ENCODE measurements at regions not wholly inside any gene's neighbourhood (a gene's known extent, or its start where the extent isn't known, plus 50 kb on each side); places are given as distances from the start of the nearest gene placed in this dataset.

DNA sequence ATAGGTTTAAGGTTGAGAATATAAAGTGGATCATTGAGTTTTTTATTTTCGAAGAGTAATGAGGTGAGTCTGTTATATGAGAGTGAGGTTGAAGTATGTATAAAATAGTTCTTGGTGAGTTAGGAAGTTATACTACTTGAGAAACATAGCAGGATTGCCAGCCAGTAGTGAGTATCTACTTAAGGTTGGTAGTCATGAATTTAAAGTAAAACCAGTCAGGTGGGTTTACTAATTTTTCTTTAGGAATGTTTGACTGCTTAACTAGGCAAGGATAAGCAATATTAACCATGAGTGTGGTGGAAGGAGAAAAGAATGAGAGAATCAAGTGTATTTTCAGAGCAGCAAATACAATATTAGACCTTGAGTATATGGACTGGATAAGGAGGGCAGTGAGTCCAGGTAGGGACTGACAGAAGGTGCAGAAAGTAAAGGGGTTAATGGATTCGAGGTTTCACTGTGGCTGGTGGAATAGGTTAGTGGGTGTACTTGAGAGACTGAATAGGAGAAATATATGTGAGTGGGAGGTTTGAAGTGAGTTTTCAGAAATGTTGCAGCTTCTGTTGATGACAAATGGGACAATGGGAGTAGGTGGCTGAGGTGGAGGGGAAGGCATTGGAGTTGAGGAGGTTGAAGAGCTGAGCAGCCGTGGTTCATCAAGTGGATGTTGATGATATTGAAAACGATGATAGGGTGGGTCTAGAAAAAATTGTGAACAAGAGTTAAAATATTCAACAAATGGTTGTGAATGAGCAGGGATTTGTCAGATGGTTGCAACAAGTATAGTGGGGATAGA is 232.5 kb upstream of the ASCC3 start:
- intact Hi-C loops (cut with DNase I), result no loop called here
- Histone ChIP-seq H3K36me3 (replicated peaks in 1 of 2) (no peaks in the 10 kb centered on the region), H3K9me3 (replicated peaks in 1 of 3) (no peaks in the 10 kb centered on the region), H3K4me1 (replicated peaks in 1 of 2) (no peaks in the 10 kb centered on the region), H3K4me3 (no peak overlapping the region), H3K27me3 (no peaks in the 10 kb centered on the region), H3K27ac (no peak overlapping the region)
- 56 to 61% (median 57%) methylated on average over 4 of the region's 4 CpGs for WGBS, 4 donors
- TF ChIP-seq POLR2A (IDR thresholded peaks at IDR 0.05), result no peak
- DNase-seq, result no peak

DNA sequence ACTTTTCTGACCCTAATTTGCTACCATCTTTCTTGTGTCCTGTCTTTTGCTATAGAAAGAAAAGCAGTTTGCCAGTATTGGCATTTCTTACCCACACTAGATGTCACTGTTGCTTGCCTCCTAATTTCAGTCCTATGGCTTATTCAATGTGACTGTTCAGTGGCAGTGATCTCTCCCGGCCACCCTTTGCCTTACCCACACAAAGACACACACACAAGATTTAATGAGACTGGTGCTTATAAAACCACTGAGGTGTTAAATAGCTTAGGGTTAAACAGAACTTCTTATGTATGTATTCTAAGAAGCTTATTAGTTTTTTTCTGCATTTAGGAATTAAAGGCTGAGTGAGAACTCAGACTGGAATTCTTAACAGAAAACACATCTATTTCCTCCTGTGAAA is 233.6 kb upstream of the ASCC3 start:
- no peaks in the 10 kb centered on the region for H3K27me3 ChIP-seq
- no peak overlapping the region for H3K4me3 ChIP-seq
- TF ChIP-seq POLR2A (IDR thresholded peaks at IDR 0.05), result no peak
- TF ChIP-seq CTCF (IDR thresholded peaks at IDR 0.05), result peak in 5 of 6 experiments; percentile 18 to 45 (median 38)
- no peaks in the 10 kb centered on the region for H3K4me1 ChIP-seq (replicated peaks in 1 of 2)
- H3K9me3 ChIP-seq (replicated peaks in 1 of 3), result no peaks in the 10 kb centered on the region
- WGBS, 4 donors, result 0 to 10% (median 5%) methylated on average over 1 of the region's 1 CpG
- DNase-seq, result peak in 1 of 7 donors; percentile 1
- no peak overlapping the region for H3K27ac ChIP-seq
- no peaks in the 10 kb centered on the region for H3K36me3 ChIP-seq (replicated peaks in 1 of 2)
- intact Hi-C loops (cut with DNase I), result no loop called here

DNA sequence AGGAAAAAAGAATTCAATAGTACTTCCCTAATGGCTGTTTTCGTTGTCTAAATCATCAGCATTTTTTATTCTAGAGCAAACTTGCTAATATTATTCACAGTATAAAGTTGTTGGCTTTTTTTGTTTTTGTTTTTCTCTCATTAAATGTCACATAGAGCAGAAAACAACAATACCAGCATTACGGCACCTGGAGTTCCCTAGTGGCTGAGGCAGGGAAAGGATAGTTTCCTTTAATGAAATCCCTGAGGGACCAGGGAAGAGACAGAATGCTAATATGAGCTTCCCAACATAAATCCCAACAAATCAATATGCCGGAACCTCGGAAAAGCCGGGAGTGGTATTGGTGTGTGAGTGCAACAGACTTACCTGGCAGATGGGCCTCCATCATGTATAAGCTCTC is 235.2 kb upstream of the ASCC3 start:
- Histone ChIP-seq H3K36me3 (replicated peaks in 1 of 2) (no peaks in the 10 kb centered on the region), H3K4me3 (no peak overlapping the region), H3K27me3 (no peaks in the 10 kb centered on the region), H3K9me3 (replicated peaks in 1 of 3) (no peaks in the 10 kb centered on the region), H3K27ac (no peak overlapping the region), H3K4me1 (replicated peaks in 1 of 2) (no peaks in the 10 kb centered on the region)
- no peak for TF ChIP-seq POLR2A (IDR thresholded peaks at IDR 0.05)
- TF ChIP-seq CTCF (IDR thresholded peaks at IDR 0.05), result no peak
- intact Hi-C loops (cut with DNase I), result no loop called here
- 71 to 86% (median 79%) methylated on average over 5 of the region's 5 CpGs for WGBS, 4 donors
- no peak for DNase-seq

GRCh38 chr6:101117393-101118135 is 236.4 kb upstream of the ASCC3 start:
- Histone ChIP-seq H3K9me3 (replicated peaks in 1 of 3) (no peaks in the 10 kb centered on the region), H3K27ac (no peak overlapping the region), H3K27me3 (no peaks in the 10 kb centered on the region), H3K4me1 (replicated peaks in 1 of 2) (no peaks in the 10 kb centered on the region), H3K36me3 (replicated peaks in 1 of 2) (no peaks in the 10 kb centered on the region), H3K4me3 (no peak overlapping the region)
- intact Hi-C loops (cut with DNase I), result no loop called here
- WGBS, 4 donors, result 46 to 61% (median 52%) methylated on average over 6 to 11 of the region's 11 CpGs
- DNase-seq, result peak in 2 of 7 donors; percentile 2 to 14
- no peak for TF ChIP-seq CTCF (IDR thresholded peaks at IDR 0.05)

DNA sequence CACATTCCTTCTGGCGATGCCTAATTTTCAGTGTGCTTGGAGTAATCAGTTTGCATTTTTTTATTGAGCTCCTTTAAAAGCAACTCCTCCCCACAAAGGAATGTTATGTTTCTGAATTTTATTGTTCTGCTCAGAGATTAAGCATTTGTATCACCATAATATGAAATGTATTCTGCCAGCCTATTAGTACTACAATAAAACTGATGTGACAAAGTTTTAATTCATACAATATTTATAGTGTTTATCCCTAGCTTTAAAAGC is 236.9 kb upstream of the ASCC3 start:
- no peak overlapping the region for H3K4me3 ChIP-seq
- intact Hi-C loops (cut with DNase I), result no loop called here

More for the DNA sequence above, 236.9 kb upstream of the ASCC3 start:
- Histone ChIP-seq H3K27me3 (no peaks in the 10 kb centered on the region), H3K4me1 (replicated peaks in 1 of 2) (no peaks in the 10 kb centered on the region), H3K36me3 (replicated peaks in 1 of 2) (no peaks in the 10 kb centered on the region), H3K9me3 (replicated peaks in 1 of 3) (no peaks in the 10 kb centered on the region), H3K27ac (no peak overlapping the region)
- TF ChIP-seq CTCF (IDR thresholded peaks at IDR 0.05) (no peak), POLR2A (IDR thresholded peaks at IDR 0.05) (no peak)
- no peak for DNase-seq
- 42 to 56% (median 47%) methylated on average over 1 of the region's 1 CpG for WGBS, 4 donors

Data from adrenal gland (tissue), 9 donors.